AG10803 (cell line): ENCODE measurements at regions not wholly inside any gene's neighbourhood (a gene's known extent, or its start where the extent isn't known, plus 50 kb on each side); places are given as distances from the start of the nearest gene placed in this dataset.

ENCODE experiments used
- DNase-seq: peaks from one replicate; pipeline ENCODE4 v3.0.0; 2010; ENCODE audit warnings: low read depth
- H3K4me3 ChIP-seq: 2 replicates; pipeline ENCODE4 v1.5.1; 2011; ENCODE audit warnings: mild to moderate bottlenecking, low read length, control low read depth
- TF ChIP-seq, protein P1 (sequence below): conservative IDR thresholded peaks from 2 replicates; pipeline ENCODE4 v1.5.1; 2011; ENCODE audit warnings: mild to moderate bottlenecking, low read length, control low read depth, inconsistent platforms

DNA sequence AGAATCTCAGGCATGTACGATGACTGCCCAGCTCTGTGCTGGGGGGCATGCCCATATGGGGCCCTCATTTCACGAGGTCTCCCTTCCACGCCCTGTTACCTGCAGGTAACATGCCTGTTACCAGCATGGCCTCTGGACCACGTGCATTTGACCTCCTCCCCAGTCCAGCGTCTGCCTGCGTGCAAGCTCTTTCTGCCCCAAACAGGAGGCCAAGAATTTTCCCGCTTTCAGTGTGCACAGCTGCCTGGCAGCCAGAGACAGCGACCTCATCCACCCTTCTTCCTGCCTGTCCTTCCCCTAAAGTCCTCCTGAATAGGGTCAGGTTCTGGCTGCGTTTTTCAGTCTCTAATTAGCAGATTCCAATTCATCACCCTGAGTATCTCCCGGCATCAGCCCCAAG lies 306.5 kb upstream of the ZFHX3 start:
- H3K4me3 ChIP-seq = no peak overlapping the region
- TF ChIP-seq, protein P1, sequence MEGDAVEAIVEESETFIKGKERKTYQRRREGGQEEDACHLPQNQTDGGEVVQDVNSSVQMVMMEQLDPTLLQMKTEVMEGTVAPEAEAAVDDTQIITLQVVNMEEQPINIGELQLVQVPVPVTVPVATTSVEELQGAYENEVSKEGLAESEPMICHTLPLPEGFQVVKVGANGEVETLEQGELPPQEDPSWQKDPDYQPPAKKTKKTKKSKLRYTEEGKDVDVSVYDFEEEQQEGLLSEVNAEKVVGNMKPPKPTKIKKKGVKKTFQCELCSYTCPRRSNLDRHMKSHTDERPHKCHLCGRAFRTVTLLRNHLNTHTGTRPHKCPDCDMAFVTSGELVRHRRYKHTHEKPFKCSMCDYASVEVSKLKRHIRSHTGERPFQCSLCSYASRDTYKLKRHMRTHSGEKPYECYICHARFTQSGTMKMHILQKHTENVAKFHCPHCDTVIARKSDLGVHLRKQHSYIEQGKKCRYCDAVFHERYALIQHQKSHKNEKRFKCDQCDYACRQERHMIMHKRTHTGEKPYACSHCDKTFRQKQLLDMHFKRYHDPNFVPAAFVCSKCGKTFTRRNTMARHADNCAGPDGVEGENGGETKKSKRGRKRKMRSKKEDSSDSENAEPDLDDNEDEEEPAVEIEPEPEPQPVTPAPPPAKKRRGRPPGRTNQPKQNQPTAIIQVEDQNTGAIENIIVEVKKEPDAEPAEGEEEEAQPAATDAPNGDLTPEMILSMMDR = no peak
- no peak for DNase-seq

DNA sequence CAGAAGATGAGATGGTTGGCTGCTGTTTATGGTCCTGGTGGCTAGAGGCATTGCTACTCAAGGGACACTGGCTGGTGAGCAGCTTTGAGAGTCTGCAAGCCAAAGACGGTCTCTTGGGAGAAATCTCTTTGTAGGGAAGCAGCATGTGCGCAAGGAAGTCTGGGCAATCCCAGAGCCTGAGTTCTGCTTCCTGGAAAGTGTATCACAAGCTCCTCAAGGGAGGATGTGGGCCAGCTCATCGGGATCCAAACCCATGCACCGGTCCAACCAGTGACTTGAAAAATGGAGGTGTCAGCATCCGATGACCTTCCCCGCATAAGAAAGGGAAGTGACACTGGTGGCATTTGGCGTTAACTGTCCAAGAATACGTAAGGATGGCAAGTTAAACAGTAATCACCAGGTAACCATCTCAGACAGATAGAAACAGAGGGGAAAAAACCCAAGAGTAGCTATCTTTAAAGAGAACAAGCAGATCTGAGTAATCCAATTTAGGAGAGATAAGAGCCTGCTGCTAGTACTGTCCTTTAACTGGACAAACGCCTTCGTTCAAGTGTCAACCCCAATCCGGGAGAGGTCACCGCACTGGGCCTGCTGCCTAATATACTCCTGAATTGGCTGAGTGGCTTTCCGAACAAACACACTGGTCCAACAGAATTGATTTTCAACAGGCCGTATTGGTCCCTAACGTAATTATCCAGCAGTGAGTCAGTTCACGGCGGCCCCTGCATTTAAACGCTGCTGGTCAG lies 303.0 kb upstream of the ZFHX3 start:
- no peak overlapping the region for H3K4me3 ChIP-seq
- DNase-seq = no peak
- TF ChIP-seq, protein P1 = no peak

DNA sequence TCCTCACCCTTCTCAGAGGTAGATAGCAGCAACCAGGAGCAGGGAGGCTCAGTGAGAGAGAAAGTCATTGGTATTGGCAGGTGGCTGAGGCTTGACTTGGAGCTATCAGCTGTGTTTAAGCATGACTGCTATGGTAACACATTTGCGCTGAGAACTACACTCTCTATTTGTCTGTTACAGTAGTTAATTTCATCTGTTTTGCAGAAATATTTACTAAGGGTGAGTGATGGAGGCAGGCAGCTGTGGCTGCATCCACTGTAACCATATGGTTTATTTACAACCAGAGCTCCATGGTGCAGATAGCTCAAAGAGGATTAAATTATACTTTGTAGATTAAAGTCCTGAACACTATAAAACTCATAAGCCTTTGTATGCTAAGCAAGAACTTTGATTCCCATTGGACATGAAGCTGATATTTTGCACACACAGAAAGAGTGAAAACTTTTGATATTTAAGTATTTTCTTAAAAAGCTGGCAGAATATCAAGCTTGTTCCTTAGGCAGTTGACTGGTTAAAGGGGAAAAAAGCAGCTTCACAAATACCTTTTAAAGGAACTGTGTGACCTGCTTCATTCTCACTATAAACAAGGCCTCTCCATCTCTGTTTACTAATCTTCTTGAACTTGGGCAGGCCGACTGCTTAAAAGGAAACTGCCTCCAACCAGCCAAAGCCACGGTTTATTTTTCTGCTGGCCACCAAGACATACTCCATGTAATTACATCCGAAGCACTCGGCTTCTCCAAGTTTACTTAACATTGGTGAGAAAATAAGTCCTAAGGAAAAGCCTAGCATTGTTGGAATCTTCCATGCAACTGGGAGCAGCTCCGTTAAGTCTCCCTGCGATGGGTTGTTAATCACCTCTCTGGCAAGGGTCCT lies 299.8 kb upstream of the ZFHX3 start:
- TF ChIP-seq, protein P1 = no peak
- DNase-seq = no peak
- no peak overlapping the region for H3K4me3 ChIP-seq

DNA sequence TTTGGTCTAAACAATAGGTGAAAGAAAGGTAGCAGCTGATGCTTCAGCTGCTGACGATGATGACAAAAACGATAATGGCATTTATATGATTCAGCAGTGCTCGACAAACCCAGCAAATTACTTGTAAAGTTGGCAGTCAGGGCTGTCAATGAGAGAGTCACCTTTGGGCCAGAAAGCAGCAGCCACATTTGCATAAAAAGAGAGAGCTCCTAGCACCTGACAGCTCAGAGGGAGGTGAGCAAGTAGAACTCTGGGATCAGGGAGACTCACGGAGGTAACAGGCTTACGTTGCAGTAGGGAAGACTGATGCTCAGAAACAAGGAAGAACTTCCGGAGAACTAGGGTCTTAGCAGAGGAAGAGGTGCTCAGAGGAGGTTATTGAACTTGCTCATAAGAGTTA lies 291.9 kb upstream of the ZFHX3 start:
- TF ChIP-seq, protein P1 = no peak
- no peak overlapping the region for H3K4me3 ChIP-seq
- no peak for DNase-seq

DNA sequence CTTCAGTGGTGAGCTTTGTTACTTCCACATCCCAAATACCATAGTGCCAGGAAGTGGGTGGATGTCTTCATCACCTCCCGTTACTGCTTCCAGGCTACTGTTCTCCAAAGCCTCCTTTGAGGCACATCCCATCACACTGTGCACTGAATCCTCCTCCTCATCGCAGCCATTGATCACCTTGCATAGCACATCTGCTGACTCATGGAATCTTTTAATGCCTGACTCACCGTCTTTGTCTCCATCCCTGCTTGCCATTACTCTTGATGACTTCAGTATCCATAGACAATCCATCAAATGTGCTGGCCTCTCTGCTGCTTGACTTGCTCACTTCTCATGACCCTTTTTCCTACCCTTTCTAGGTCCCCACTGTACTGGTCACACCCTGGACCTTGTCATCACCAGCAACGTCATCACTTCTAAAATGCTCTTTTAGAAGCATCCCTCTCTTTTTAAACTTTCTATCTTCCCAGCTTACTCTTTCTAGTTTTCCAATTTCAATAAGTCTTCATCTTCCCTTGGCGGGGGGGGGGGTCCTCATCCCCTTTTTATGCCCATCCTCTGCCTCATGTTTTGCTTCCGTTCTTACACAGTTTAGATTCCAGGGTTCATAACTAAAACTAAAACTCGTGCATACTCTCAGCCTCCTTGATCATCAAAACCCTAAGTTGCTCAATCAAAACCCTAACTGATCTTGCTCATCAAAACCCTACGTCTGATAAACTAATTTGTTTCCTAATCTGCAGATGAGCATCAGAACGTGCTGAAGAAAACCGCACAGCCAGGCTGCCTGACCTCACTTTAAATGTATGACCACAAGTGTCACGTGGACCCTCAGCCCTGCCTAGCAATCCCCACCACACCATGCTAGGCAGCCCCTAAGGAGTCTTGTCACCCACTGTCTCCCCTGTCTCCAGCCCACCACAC lies 289.7 kb upstream of the ZFHX3 start:
- DNase-seq = no peak
- TF ChIP-seq, protein P1 = no peak
- no peak overlapping the region for H3K4me3 ChIP-seq

DNA sequence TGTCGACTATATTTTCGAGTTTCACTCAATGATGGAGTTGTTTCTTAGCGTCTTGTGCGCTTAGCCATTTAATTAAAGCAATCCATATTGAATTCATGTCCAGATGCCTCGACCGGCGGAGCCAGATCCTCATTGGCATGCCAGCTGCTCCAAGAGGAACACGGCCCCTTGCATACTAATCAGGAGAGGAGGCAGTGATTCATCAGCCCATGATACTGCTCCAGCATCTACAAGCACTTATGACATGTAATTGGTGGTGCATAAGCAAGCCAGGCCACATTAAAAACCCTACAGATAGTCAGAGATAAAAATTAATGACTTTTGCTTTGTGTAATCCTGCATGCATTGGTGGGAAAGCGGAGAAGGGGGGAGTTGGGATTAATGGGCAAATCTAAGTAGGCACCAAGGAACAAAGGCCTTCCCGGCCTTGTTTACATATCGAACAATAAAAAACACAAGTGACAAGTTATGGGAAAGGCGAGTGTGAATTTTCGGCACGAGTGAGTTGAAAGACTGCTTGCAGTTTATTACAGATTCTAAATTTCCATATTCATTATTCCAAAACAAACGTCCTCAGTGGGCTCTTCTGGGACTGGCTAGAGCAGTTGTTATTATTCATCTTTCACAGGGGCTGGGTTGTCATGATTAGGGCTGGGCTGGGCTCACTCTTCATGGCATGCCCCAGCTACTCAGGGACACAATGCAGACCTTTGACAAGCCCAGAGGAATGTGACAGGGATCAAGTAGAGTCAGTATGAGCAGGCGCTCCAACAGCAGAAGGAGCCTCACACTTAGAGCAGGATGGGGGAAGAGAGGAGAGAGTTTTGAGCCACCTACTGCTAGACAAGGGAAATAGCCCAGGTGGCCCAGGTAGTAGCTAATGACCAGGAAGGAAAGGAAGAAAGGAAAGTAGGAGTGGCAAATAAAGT lies 281.7 kb upstream of the ZFHX3 start:
- DNase-seq = no peak
- H3K4me3 ChIP-seq = no peak overlapping the region
- TF ChIP-seq, protein P1 = no peak
